ENCODE measurements at regions not wholly inside any gene's neighbourhood (a gene's known extent, or its start where the extent isn't known, plus 50 kb on each side); places are given as distances from the start of the nearest gene placed in this dataset.

DNA sequence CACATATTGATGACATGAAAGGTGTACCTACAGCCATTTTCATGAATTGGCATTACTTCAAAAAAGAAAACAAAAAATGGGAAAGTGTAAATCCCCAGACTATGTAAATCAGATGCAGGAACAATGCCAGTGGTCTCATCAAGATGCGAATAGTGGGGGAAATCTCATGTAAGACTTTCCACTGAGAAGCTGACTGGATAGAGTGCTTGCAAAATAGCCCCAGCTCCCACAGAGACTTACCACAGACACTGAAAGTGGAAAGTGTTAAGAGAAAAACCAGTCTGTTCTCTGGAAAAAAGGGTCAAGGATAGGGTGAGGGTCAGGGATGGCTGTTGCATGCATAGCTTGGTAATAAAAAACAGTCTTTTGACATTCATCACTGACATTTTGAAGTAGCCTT lies 73.2 kb upstream of the ARMCX2 start:
- TF ChIP-seq, protein P1, sequence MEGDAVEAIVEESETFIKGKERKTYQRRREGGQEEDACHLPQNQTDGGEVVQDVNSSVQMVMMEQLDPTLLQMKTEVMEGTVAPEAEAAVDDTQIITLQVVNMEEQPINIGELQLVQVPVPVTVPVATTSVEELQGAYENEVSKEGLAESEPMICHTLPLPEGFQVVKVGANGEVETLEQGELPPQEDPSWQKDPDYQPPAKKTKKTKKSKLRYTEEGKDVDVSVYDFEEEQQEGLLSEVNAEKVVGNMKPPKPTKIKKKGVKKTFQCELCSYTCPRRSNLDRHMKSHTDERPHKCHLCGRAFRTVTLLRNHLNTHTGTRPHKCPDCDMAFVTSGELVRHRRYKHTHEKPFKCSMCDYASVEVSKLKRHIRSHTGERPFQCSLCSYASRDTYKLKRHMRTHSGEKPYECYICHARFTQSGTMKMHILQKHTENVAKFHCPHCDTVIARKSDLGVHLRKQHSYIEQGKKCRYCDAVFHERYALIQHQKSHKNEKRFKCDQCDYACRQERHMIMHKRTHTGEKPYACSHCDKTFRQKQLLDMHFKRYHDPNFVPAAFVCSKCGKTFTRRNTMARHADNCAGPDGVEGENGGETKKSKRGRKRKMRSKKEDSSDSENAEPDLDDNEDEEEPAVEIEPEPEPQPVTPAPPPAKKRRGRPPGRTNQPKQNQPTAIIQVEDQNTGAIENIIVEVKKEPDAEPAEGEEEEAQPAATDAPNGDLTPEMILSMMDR (IDR thresholded peaks at IDR 0.05), result no peak
- TF ChIP-seq POLR2A (IDR thresholded peaks at IDR 0.05; ENCODE audit: low read depth), result no peak
- no peak for TF ChIP-seq POLR2AphosphoS5 (IDR thresholded peaks at IDR 0.05)
